ENCODE measurements at regions not wholly inside any gene's neighbourhood (a gene's known extent, or its start where the extent isn't known, plus 50 kb on each side); places are given as distances from the start of the nearest gene placed in this dataset. TPM values are rescaled to one million over a fixed set of nuclear protein-coding genes. Genes with fewer than 3 reads are reported as not detected.

Small RNA genes in the stretch of these regions (small RNA-seq; reads per million reads assigned to genes)
- not detected for gene RNU6-1252P
